RWPE1 (cell line): ENCODE measurements at regions not wholly inside any gene's neighbourhood (a gene's known extent, or its start where the extent isn't known, plus 50 kb on each side); places are given as distances from the start of the nearest gene placed in this dataset.

Experiments
- CTCF ChIA-PET: fragments of 350-600 bp; sonication (Branson Sonifier 250); formaldehyde crosslinking; extraction: SDS; loops from one replicate; lab custom pipeline; 2021; lab: Yijun Ruan, JAX
- POLR2A ChIA-PET: fragments of 400-600 bp; formaldehyde crosslinking; extraction: SDS; loops from one replicate; lab custom pipeline; 2020; ENCODE audit warnings: antibody characterized with exemption; ENCODE audit not compliant: low non-redundant PET; lab: Yijun Ruan, JAX
- DNase-seq: peaks from one replicate; pipeline ENCODE4 v3.0.0; 2012; ENCODE audit warnings: low spot score
- H3K27ac ChIP-seq: fragments of 450-650 bp; 2 replicates; pipeline ENCODE4 v1.5.1; 2017
- TF ChIP-seq, protein P1 (sequence below): fragments of 450-650 bp; conservative IDR thresholded peaks from 2 replicates; pipeline ENCODE4 v1.5.1; 2017; ENCODE audit warnings: low read depth, mild to moderate bottlenecking

GRCh38 chr9:79120533-79120932, 451.2 kb upstream of the TLE4 start:
- H3K27ac ChIP-seq: no peak overlapping the region
- TF ChIP-seq, protein P1, sequence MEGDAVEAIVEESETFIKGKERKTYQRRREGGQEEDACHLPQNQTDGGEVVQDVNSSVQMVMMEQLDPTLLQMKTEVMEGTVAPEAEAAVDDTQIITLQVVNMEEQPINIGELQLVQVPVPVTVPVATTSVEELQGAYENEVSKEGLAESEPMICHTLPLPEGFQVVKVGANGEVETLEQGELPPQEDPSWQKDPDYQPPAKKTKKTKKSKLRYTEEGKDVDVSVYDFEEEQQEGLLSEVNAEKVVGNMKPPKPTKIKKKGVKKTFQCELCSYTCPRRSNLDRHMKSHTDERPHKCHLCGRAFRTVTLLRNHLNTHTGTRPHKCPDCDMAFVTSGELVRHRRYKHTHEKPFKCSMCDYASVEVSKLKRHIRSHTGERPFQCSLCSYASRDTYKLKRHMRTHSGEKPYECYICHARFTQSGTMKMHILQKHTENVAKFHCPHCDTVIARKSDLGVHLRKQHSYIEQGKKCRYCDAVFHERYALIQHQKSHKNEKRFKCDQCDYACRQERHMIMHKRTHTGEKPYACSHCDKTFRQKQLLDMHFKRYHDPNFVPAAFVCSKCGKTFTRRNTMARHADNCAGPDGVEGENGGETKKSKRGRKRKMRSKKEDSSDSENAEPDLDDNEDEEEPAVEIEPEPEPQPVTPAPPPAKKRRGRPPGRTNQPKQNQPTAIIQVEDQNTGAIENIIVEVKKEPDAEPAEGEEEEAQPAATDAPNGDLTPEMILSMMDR: no peak
- no peak for DNase-seq
- ChIA-PET POLR2A (no interaction called here), CTCF (interaction anchor here (2.0 kb wide), 1 partner anchor 9 kb away, joined by 7 read pairs; no protein-coding TSS in a partner anchor)

- no peak for DNase-seq
- no peak overlapping the region for H3K27ac ChIP-seq
- ChIA-PET POLR2A (no interaction called here), CTCF (interaction anchor here (2.0 kb wide), 1 partner anchor 8 kb away, joined by 7 read pairs; no protein-coding TSS in a partner anchor)
- TF ChIP-seq, protein P1: no peak
Observed at GRCh38 chr9:79120941-79121340, 450.8 kb upstream of the TLE4 start.

GRCh38 chr9:79123415-79123814, 448.4 kb upstream of the TLE4 start:
- CTCF ChIA-PET: no interaction called here

GRCh38 chr9:79127661-79128060, 444.1 kb upstream of the TLE4 start:
- no peak for DNase-seq
- TF ChIP-seq, protein P1: no peak
- H3K27ac ChIP-seq: no peak overlapping the region
- ChIA-PET POLR2A (no interaction called here), CTCF (interaction anchor here (0.6 to 0.9 kb wide), 2 partner anchors 688 to 1692 kb away, joined by 3 to 6 read pairs; no protein-coding TSS in a partner anchor)

More at GRCh38 chr9:79123415-79123814, 448.4 kb upstream of the TLE4 start:
- TF ChIP-seq, protein P1: no peak
- H3K27ac ChIP-seq: no peak overlapping the region
- POLR2A ChIA-PET: no interaction called here
- DNase-seq: no peak

- peak; percentile 66 for DNase-seq
- ChIA-PET POLR2A (no interaction called here), CTCF (interaction anchor here (0.6 to 1.6 kb wide), 16 partner anchors 9 to 1779 kb away, joined by 3 to 8 read pairs (median 4); no protein-coding TSS in a partner anchor)
- no peak overlapping the region for H3K27ac ChIP-seq
- TF ChIP-seq, protein P1: peak; percentile 99
Observed at GRCh38 chr9:79129865-79130480, 441.8 kb upstream of the TLE4 start.

DNA sequence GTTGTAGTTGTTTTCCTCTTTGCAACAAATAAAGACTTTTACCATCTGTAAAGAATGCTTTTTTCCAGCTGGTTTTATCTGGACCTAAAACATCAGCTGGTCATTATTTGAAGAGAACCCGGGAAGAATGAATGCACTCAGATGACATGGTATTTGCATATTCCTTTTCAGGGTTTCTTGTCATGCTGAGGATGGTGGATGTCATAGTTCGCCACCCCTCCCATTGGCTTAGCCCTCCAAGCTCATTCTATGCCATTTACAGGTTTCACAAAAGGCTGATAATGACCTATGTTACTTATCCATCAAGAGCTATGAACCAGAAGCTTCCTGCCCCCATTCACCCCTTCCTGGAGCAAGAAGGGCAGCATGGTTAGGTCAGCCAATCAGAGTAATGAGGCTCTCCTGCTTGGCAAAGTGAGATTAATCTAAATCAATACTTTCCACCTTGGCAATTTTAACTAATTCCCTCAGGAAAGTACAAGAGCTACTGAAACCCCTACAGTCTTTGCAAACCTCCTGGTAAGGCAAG, 440.5 kb upstream of the TLE4 start:
- H3K27ac ChIP-seq: no peak overlapping the region
- ChIA-PET POLR2A (no interaction called here), CTCF (interaction anchor here (0.5 to 0.9 kb wide), 3 partner anchors 13 to 276 kb away, joined by 3 read pairs; no protein-coding TSS in a partner anchor)
- TF ChIP-seq, protein P1: no peak
- no peak for DNase-seq
